HG02840 (cell line): ENCODE measurements at regions not wholly inside any gene's neighbourhood (a gene's known extent, or its start where the extent isn't known, plus 50 kb on each side); places are given as distances from the start of the nearest gene placed in this dataset.

Source experiments
- ATAC-seq: cut with Tn5 transposase; IDR thresholded peaks from one replicate; pipeline ENCODE4 v1.9.1; 2021; ENCODE audit warnings: mild to moderate bottlenecking, moderate library complexity, moderate number of reproducible peaks; ENCODE audit not compliant: unreplicated experiment, low FRiP score

- no peak for ATAC-seq
These were observed 609.1 kb upstream of the GRAMD2B start for GRCh38 chr5:125814119-125814518.

GRCh38 chr5:125823572-125823971 is 599.6 kb upstream of the GRAMD2B start:
- ATAC-seq, result no peak

GRCh38 chr5:125826214-125826613 is 597.0 kb upstream of the GRAMD2B start:
- no peak for ATAC-seq

- ATAC-seq, result no peak
These were observed 593.9 kb upstream of the GRAMD2B start for GRCh38 chr5:125829349-125829748.

GRCh38 chr5:125833398-125833797 is 589.8 kb upstream of the GRAMD2B start:
- no peak for ATAC-seq

GRCh38 chr5:125834438-125835115 is 588.6 kb upstream of the GRAMD2B start:
- no peak for ATAC-seq

- no peak for ATAC-seq
These were observed 587.7 kb upstream of the GRAMD2B start for GRCh38 chr5:125835293-125836172.

- no peak for ATAC-seq
These were observed 587.0 kb upstream of the GRAMD2B start for GRCh38 chr5:125836256-125836655.

- ATAC-seq, result no peak
These were observed 585.3 kb upstream of the GRAMD2B start for GRCh38 chr5:125837866-125838265.

- no peak for ATAC-seq
These were observed 575.6 kb upstream of the GRAMD2B start for GRCh38 chr5:125847561-125847960.

GRCh38 chr5:125848751-125849150 is 574.5 kb upstream of the GRAMD2B start:
- no peak for ATAC-seq

- no peak for ATAC-seq
These were observed 566.3 kb upstream of the GRAMD2B start for GRCh38 chr5:125856949-125857348.

GRCh38 chr5:125863579-125863978 is 559.6 kb upstream of the GRAMD2B start:
- no peak for ATAC-seq

GRCh38 chr5:125865166-125865815 is 557.9 kb upstream of the GRAMD2B start:
- no peak for ATAC-seq

GRCh38 chr5:125868036-125868435 is 555.2 kb upstream of the GRAMD2B start:
- no peak for ATAC-seq

- no peak for ATAC-seq
These were observed 553.0 kb upstream of the GRAMD2B start for GRCh38 chr5:125870256-125870655.

GRCh38 chr5:125874057-125874456 is 549.2 kb upstream of the GRAMD2B start:
- no peak for ATAC-seq

- no peak for ATAC-seq
These were observed 548.5 kb upstream of the GRAMD2B start for GRCh38 chr5:125874717-125875116.

- ATAC-seq, result no peak
These were observed 546.0 kb upstream of the GRAMD2B start for GRCh38 chr5:125877248-125877647.

GRCh38 chr5:125882061-125882460 is 541.1 kb upstream of the GRAMD2B start:
- ATAC-seq, result no peak

GRCh38 chr5:125883223-125883622 is 540.0 kb upstream of the GRAMD2B start:
- no peak for ATAC-seq
